ENCODE measurements at regions not wholly inside any gene's neighbourhood (a gene's known extent, or its start where the extent isn't known, plus 50 kb on each side); places are given as distances from the start of the nearest gene placed in this dataset.
"Not testable (repeated sequence)": the region's sequence is repeated elsewhere in the genome, so short reads cannot be mapped to it uniquely, and the experiment has no call there.

GRCh38 chr14:58912287-58912686, 274.5 kb downstream of the DACT1 start:
- DNase-seq: no peak

GRCh38 chr14:58912799-58913432, 275.2 kb downstream of the DACT1 start:
- DNase-seq: no peak

GRCh38 chr14:58914279-58914855, 274.1 kb upstream of the DAAM1 start:
- no peak for DNase-seq

GRCh38 chr14:58915646-58916045, 272.8 kb upstream of the DAAM1 start:
- DNase-seq: no peak

GRCh38 chr14:58918066-58918738, 270.3 kb upstream of the DAAM1 start:
- DNase-seq: no peak

GRCh38 chr14:58919217-58919616, 269.2 kb upstream of the DAAM1 start:
- no peak for DNase-seq

GRCh38 chr14:58920230-58920629, 268.2 kb upstream of the DAAM1 start:
- DNase-seq: no peak

GRCh38 chr14:58922201-58922940, 266.1 kb upstream of the DAAM1 start:
- not testable (repeated sequence) for DNase-seq

GRCh38 chr14:58923751-58924405, 264.6 kb upstream of the DAAM1 start:
- no peak for DNase-seq

- no peak for DNase-seq
Measured at GRCh38 chr14:58941629-58942028, 246.8 kb upstream of the DAAM1 start.

- DNase-seq: no peak
Measured at GRCh38 chr14:58942516-58942915, 246.0 kb upstream of the DAAM1 start.

GRCh38 chr14:58944343-58944967, 244.0 kb upstream of the DAAM1 start:
- DNase-seq: no peak

- no peak for DNase-seq
Measured at GRCh38 chr14:58944968-58945356, 243.5 kb upstream of the DAAM1 start.

GRCh38 chr14:58946431-58946830, 242.0 kb upstream of the DAAM1 start:
- DNase-seq: no peak

- no peak for DNase-seq
Measured at GRCh38 chr14:58947156-58947555, 241.3 kb upstream of the DAAM1 start.

GRCh38 chr14:58947814-58948445, 240.5 kb upstream of the DAAM1 start:
- DNase-seq: no peak

GRCh38 chr14:58950555-58950954, 237.9 kb upstream of the DAAM1 start:
- no peak for DNase-seq

GRCh38 chr14:58951143-58951542, 237.3 kb upstream of the DAAM1 start:
- DNase-seq: no peak

- no peak for DNase-seq
Measured at GRCh38 chr14:58954052-58954451, 234.4 kb upstream of the DAAM1 start.

GRCh38 chr14:58954901-58955861, 233.3 kb upstream of the DAAM1 start:
- DNase-seq: no peak

All from activated CD4-positive, alpha-beta T cell treated with anti-CD3 and anti-CD28 coated beads for 48 hours (primary cell).